GM12878 (cell line): ENCODE measurements at regions not wholly inside any gene's neighbourhood (a gene's known extent, or its start where the extent isn't known, plus 50 kb on each side); places are given as distances from the start of the nearest gene placed in this dataset.

Experiments
- ATAC-seq: fragments of 200-7000 bp; cut with Tn5 transposase; 3 replicates; pipeline ENCODE4 v1.9.1; 2020; ENCODE audit warnings: mild to moderate bottlenecking, moderate library complexity
- BruUV-seq: library from RNA; stranded (reverse); fragments of 400-500 nt; replicated peaks from 2 replicates; lab custom pipeline; 2021; lab: Mats Ljungman, UMichigan
- CTCF ChIA-PET: fragments of 300-600 bp; sonication (Branson Sonifier 250); formaldehyde crosslinking; extraction: SDS; loops from one replicate; lab custom pipeline; 2021; ENCODE audit warnings: inconsistent platforms; lab: Yijun Ruan, JAX
- POLR2A ChIA-PET: fragments of 350-600 bp; formaldehyde crosslinking; extraction: SDS; loops from one replicate; lab custom pipeline; 2021; ENCODE audit warnings: inconsistent platforms; lab: Charles Lee
- RAD21 ChIA-PET: fragments of 300-600 bp; sonication (Branson Sonifier 250); formaldehyde crosslinking; loops from one replicate; lab custom pipeline; 2023; ENCODE audit warnings: antibody characterized with exemption; ENCODE audit not compliant: unreplicated experiment; lab: Charles Lee
- SMC1A ChIA-PET: fragments of 300-600 bp; sonication (Branson Sonifier 250); formaldehyde crosslinking; loops from one replicate; lab custom pipeline; 2023; ENCODE audit not compliant: unreplicated experiment, uncharacterized antibody; lab: Charles Lee
- DNase-seq: peaks from one replicate; pipeline ENCODE4 v3.0.0-alpha.2; 2011; ENCODE audit warnings: low read depth, low spot score
- FAIRE-seq: peaks from 3 replicates; lab custom pipeline; 2011; peaks lifted over from hg19 to GRCh38; lab: Jason Lieb, UNC
- H2AFZ ChIP-seq: 2 replicates; pipeline ENCODE4 v1.6.0; 2011; ENCODE audit warnings: low read depth, low read length, control low read depth; ENCODE audit not compliant: control insufficient read depth
- H3K27ac ChIP-seq: 2 replicates; pipeline ENCODE4 v1.5.1; 2011; ENCODE audit warnings: control low read depth; ENCODE audit not compliant: control insufficient read depth, insufficient read depth
- H3K27me3 ChIP-seq, 2 experiments: replicated peaks in 1 of 2; 2 replicates each; pipeline versions ENCODE4 v1.6.0 to v1.6.1; 2011; ENCODE audit warnings: low read length in 1 of 2; ENCODE audit not compliant: control insufficient read depth in 2 of 2, insufficient read depth in 2 of 2
- H3K36me3 ChIP-seq, 2 experiments: 2 replicates each; pipeline ENCODE4 v1.5.1; 2011; ENCODE audit warnings: low read length in 1 of 2; ENCODE audit not compliant: control insufficient read depth in 2 of 2, insufficient read depth in 2 of 2
- H3K4me1 ChIP-seq: 2 replicates; pipeline ENCODE4 v1.6.1; 2011; ENCODE audit warnings: mild to moderate bottlenecking, low read length, moderate library complexity, mixed read lengths; ENCODE audit not compliant: control insufficient read depth, insufficient read depth
- H3K4me2 ChIP-seq: 2 replicates; pipeline ENCODE4 v1.6.0; 2011; ENCODE audit warnings: control low read depth; ENCODE audit not compliant: control insufficient read depth, insufficient read depth
- H3K4me3 ChIP-seq: fragments of 200-600 bp; sonication (generic); 2 replicates; pipeline ENCODE4 v1.5.1; 2016
- H3K79me2 ChIP-seq: 2 replicates; pipeline ENCODE4 v1.6.0; 2011; ENCODE audit warnings: low read length; ENCODE audit not compliant: control insufficient read depth, insufficient read depth
- H3K9ac ChIP-seq: 2 replicates; pipeline ENCODE4 v1.8.0; 2011; ENCODE audit warnings: low read length, control low read depth, mixed read lengths; ENCODE audit not compliant: control insufficient read depth, insufficient read depth
- H3K9me3 ChIP-seq: replicated peaks from 3 replicates; pipeline ENCODE4 v1.5.1; 2011; ENCODE audit warnings: mild to moderate bottlenecking, low read length; ENCODE audit not compliant: control insufficient read depth, insufficient read depth
- H4K20me1 ChIP-seq: 2 replicates; pipeline ENCODE4 v1.6.0; 2011; ENCODE audit not compliant: control insufficient read depth, insufficient read depth
- CHD1 ChIP-seq: IDR thresholded peaks from 2 replicates; pipeline ENCODE4 v1.6.1; 2012; ENCODE audit warnings: low read depth, low read length, improper control_type of control experiment
- NFYA ChIP-seq: IDR thresholded peaks from 2 replicates; pipeline ENCODE4 v1.6.1; 2011; ENCODE audit warnings: low read depth, mild to moderate bottlenecking, low read length, improper control_type of control experiment, borderline replicate concordance
- PAX8 ChIP-seq: fragments of 450-650 bp; IDR thresholded peaks from 2 replicates; pipeline ENCODE4 v1.6.1; 2017; ENCODE audit warnings: mild to moderate bottlenecking, moderate library complexity
- POU2F2 ChIP-seq: IDR thresholded peaks from 3 replicates; pipeline ENCODE4 v1.6.1; 2011; ENCODE audit warnings: low read depth, mild to moderate bottlenecking, low read length, borderline replicate concordance
- RAD21 ChIP-seq: IDR thresholded peaks from 2 replicates; pipeline ENCODE4 v1.6.1; 2011; ENCODE audit warnings: mild to moderate bottlenecking, low read depth, low read length, moderate library complexity; ENCODE audit not compliant: insufficient read depth
- SKIL ChIP-seq: fragments of 450-650 bp; IDR thresholded peaks from 2 replicates; pipeline ENCODE4 v1.6.1; 2017; ENCODE audit warnings: mild to moderate bottlenecking, low read depth, inconsistent platforms; ENCODE audit not compliant: poor library complexity, severe bottlenecking
- SUPT20H ChIP-seq: IDR thresholded peaks from 2 replicates; pipeline ENCODE4 v1.6.1; 2011; ENCODE audit warnings: low read depth, mild to moderate bottlenecking, low read length, moderate library complexity, borderline replicate concordance; ENCODE audit not compliant: control insufficient read depth
- ZNF24 ChIP-seq: fragments of 450-650 bp; IDR thresholded peaks from 2 replicates; pipeline ENCODE4 v1.6.1; 2017; ENCODE audit warnings: antibody characterized with exemption, mild to moderate bottlenecking
- WGBS: methylation state at CpG from one replicate; pipeline ENCODE4 v1.1.6; 2016; ENCODE audit warnings: low lambda C conversion rate; ENCODE audit not compliant: insufficient replicate concordance, insufficient coverage; ENCODE audit errors: missing lambda C conversion rate; 5-methylcytosine and 5-hydroxymethylcytosine counted together
- in situ Hi-C: fragments of 300-500 bp; cut with MboI; formaldehyde crosslinking; loops from 9 replicates; pipeline ENCODE4 v1.14.3; 2018; ENCODE audit warnings: mixed read lengths
- intact Hi-C: fragments of 100-400 bp; cut with micrococcal nuclease; formaldehyde crosslinking; loops from one replicate; pipeline ENCODE4 v1.14.2; 2022; ENCODE audit not compliant: unreplicated experiment

- intact Hi-C loops, result no loop called here
These were observed 346.1 kb downstream of the FAM47B start for GRCh38 chrX:35288657-35289056.

More at GRCh38 chrX:35288657-35289056, 346.1 kb downstream of the FAM47B start:
- H3K4me1 ChIP-seq, result no peaks in the 10 kb centered on the region
- no peak for FAIRE-seq
- no peak overlapping the region for H3K4me3 ChIP-seq
- CTCF ChIA-PET, result no interaction called here
- RAD21 ChIA-PET, result no interaction called here
- WGBS, result 6% methylated on average over 1 of the region's 1 CpG
- no peak overlapping the region for H3K9ac ChIP-seq
- no peaks in the 10 kb centered on the region for H4K20me1 ChIP-seq
- SMC1A ChIA-PET, result interaction anchor here (1.0 kb wide), 1 partner anchor 10 kb away, joined by 3 read pairs; no protein-coding TSS in a partner anchor
- no peaks in the 10 kb centered on the region for H3K27me3 ChIP-seq
- H3K27ac ChIP-seq, result no peak overlapping the region
- H3K79me2 ChIP-seq, result no peaks in the 10 kb centered on the region
- H2AFZ ChIP-seq, result no peak overlapping the region
- ATAC-seq, result no peak
- no peak for DNase-seq
- no TSS peak for BruUV-seq
- no peaks in the 10 kb centered on the region for H3K9me3 ChIP-seq
- no peak overlapping the region for H3K4me2 ChIP-seq
- no peaks in the 10 kb centered on the region for H3K36me3 ChIP-seq
- in situ Hi-C loops, result no loop called here
- TF ChIP-seq POU2F2 (no peak), CHD1 (no peak), SUPT20H (no peak), RAD21 (no peak), ZNF24 (no peak), SKIL (no peak), NFYA (no peak), PAX8 (no peak)
- POLR2A ChIA-PET, result no interaction called here
